DOHH2 (cell line): ENCODE measurements at regions not wholly inside any gene's neighbourhood (a gene's known extent, or its start where the extent isn't known, plus 50 kb on each side); places are given as distances from the start of the nearest gene placed in this dataset.

ENCODE experiments used
- H3F3A ChIP-seq: fragments of 200-600 bp; sonication (generic), shearing (Covaris generic); 2 replicates; pipeline ENCODE4 v1.6.0; 2016; ENCODE audit warnings: antibody characterized with exemption, mild to moderate bottlenecking; ENCODE audit not compliant: control insufficient read depth, insufficient read depth
- H3K27ac ChIP-seq: fragments of 200-600 bp; sonication (generic); 2 replicates; pipeline ENCODE4 v1.5.1; 2014; ENCODE audit warnings: low read depth, mild to moderate bottlenecking, low read length, moderate library complexity
- H3K27me3 ChIP-seq: fragments of 200-600 bp; sonication (generic); 2 replicates; pipeline ENCODE4 v1.6.1; 2014; ENCODE audit warnings: mild to moderate bottlenecking, low read length, mixed read lengths; ENCODE audit not compliant: control insufficient read depth
- H3K36me3 ChIP-seq: fragments of 200-600 bp; sonication (generic); 2 replicates; pipeline ENCODE4 v1.6.1; 2014; ENCODE audit warnings: mild to moderate bottlenecking, low read length, moderate library complexity, mixed read lengths; ENCODE audit not compliant: control insufficient read depth
- H3K4me1 ChIP-seq: fragments of 200-600 bp; sonication (generic); 2 replicates; pipeline ENCODE4 v1.6.1; 2014; ENCODE audit warnings: mild to moderate bottlenecking, low read length, mixed read lengths; ENCODE audit not compliant: control insufficient read depth
- H3K4me2 ChIP-seq: fragments of 200-600 bp; sonication (generic); 2 replicates; pipeline ENCODE4 v1.6.0; 2014; ENCODE audit warnings: mild to moderate bottlenecking, low read length, moderate library complexity
- H3K4me3 ChIP-seq: fragments of 200-600 bp; sonication (generic); 2 replicates; pipeline ENCODE4 v1.5.1; 2014; ENCODE audit warnings: mild to moderate bottlenecking, low read length, mixed read lengths
- H3K79me2 ChIP-seq: fragments of 200-600 bp; sonication (generic); 2 replicates; pipeline ENCODE4 v1.6.1; 2014; ENCODE audit warnings: mild to moderate bottlenecking, low read length, mixed read lengths; ENCODE audit not compliant: control insufficient read depth
- H3K9me2 ChIP-seq: fragments of 200-600 bp; sonication (generic); replicated peaks from 2 replicates; pipeline ENCODE4 v1.6.1; 2014; ENCODE audit warnings: mild to moderate bottlenecking, low read length, mixed read lengths; ENCODE audit not compliant: control insufficient read depth
- H3K9me3 ChIP-seq: fragments of 200-600 bp; sonication (generic); 2 replicates; pipeline ENCODE4 v1.6.1; 2014; ENCODE audit warnings: antibody characterized with exemption, low read length, mixed read lengths; ENCODE audit not compliant: control insufficient read depth, insufficient read depth
- H4K20me1 ChIP-seq: fragments of 200-600 bp; sonication (generic); 2 replicates; pipeline ENCODE4 v1.6.0; 2014; ENCODE audit warnings: low read depth, mild to moderate bottlenecking, antibody characterized with exemption, low read length, moderate library complexity; ENCODE audit not compliant: control insufficient read depth, insufficient read depth
- CTCF ChIP-seq: fragments of 200-600 bp; sonication (generic); IDR thresholded peaks from one replicate; pipeline ENCODE4 v1.5.1; 2014; ENCODE audit warnings: antibody characterized with exemption, mild to moderate bottlenecking, low read depth, low read length; ENCODE audit not compliant: poor library complexity, severe bottlenecking
- EZH2phosphoT487 ChIP-seq: fragments of 200-600 bp; sonication (generic); IDR thresholded peaks from 2 replicates; pipeline ENCODE4 v1.6.1; 2017; ENCODE audit warnings: borderline replicate concordance, mild to moderate bottlenecking, antibody characterized with exemption, low read length, moderate library complexity, mixed read lengths

DNA sequence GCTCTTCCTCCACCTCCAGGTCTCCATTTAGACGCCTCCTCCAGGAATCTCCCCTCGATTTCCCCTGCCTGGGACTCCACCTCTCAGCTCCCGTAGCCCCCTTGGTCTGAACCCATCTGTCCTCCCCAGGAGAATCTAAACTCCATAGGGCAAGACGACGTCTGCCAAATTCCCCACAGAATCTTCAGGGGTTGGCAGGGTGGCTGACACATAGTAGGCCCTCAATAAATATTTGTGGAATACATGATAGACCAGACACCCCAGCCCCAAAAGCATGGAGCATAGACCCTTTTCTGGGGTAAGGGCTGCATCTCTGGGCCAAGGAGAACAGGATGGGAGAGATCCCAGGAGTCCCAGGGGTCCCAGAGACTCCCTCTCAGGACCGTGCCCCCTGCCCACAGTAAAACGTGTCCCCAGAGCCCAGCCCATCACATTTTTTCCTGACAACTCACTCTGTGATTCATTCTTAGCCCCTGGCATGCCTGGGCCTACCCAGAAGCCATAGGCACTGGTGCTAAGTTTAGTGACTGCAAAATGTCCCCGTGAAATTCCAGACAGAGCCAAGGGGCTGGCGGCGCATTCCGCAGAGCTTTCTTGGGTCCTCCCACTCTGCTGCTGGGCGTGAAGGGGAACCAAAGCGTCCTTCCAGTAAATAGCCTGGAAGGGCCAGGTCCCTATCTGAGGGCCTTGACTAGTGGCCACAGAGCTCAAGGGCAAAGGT is 78.0 kb upstream of the SLC6A6 start:
- no peaks in the 10 kb centered on the region for H3F3A ChIP-seq
- H3K79me2 ChIP-seq = no peaks in the 10 kb centered on the region
- no peak overlapping the region for H3K27ac ChIP-seq
- no peak for TF ChIP-seq CTCF
- H3K9me2 ChIP-seq = no peaks in the 10 kb centered on the region
- H3K4me3 ChIP-seq = no peak overlapping the region
- peaks cover 12% of the 10 kb centered on the region for H3K27me3 ChIP-seq
- no peaks in the 10 kb centered on the region for H4K20me1 ChIP-seq
- no peak overlapping the region for H3K4me2 ChIP-seq
- H3K4me1 ChIP-seq = peaks cover 13% of the 10 kb centered on the region
- peaks cover 2% of the 10 kb centered on the region; the same call in 1 of the 2 replicates for H3K9me3 ChIP-seq
- H3K36me3 ChIP-seq = no peaks in the 10 kb centered on the region

DNA sequence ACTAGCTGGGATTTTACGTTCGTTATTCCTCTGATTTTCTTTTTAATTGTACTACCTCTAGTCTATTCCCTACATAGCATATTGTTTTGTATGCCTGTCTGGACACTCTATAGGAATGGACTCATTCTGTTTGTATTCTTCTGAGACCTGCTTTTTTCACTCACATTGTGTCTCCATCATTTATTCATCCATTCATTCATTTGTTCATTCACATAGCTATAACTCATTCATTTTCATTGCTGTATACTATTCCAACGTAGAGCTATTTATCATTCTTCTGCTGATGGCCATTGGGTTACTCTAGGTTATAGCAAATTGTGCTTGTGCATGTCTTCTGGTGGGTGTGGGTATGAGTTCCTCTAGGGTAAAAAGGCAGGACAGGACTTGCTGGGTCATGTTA is 74.0 kb upstream of the SLC6A6 start:
- H3K4me2 ChIP-seq = no peak overlapping the region
- peaks cover 5% of the 10 kb centered on the region for H3K4me1 ChIP-seq
- H3K27ac ChIP-seq = no peak overlapping the region
- H3K9me2 ChIP-seq = no peaks in the 10 kb centered on the region
- TF ChIP-seq EZH2phosphoT487 (no peak), CTCF (no peak)
- H4K20me1 ChIP-seq = no peaks in the 10 kb centered on the region
- no peaks in the 10 kb centered on the region for H3K36me3 ChIP-seq
- no peaks in the 10 kb centered on the region for H3K9me3 ChIP-seq
- H3K79me2 ChIP-seq = no peaks in the 10 kb centered on the region
- no peaks in the 10 kb centered on the region for H3F3A ChIP-seq
- no peak overlapping the region for H3K4me3 ChIP-seq
- peaks cover 12% of the 10 kb centered on the region for H3K27me3 ChIP-seq

GRCh38 chr3:14329116-14329830 is 73.1 kb upstream of the SLC6A6 start:
- Histone ChIP-seq H3K9me3 (no peaks in the 10 kb centered on the region), H3K27ac (no peak overlapping the region), H3K4me1 (peaks cover 5% of the 10 kb centered on the region), H3K27me3 (peaks cover 8% of the 10 kb centered on the region), H4K20me1 (no peaks in the 10 kb centered on the region), H3K36me3 (no peaks in the 10 kb centered on the region), H3K79me2 (no peaks in the 10 kb centered on the region), H3K9me2 (no peaks in the 10 kb centered on the region), H3K4me2 (no peak overlapping the region), H3F3A (no peaks in the 10 kb centered on the region), H3K4me3 (no peak overlapping the region)
- no peak for TF ChIP-seq EZH2phosphoT487
- no peak for TF ChIP-seq CTCF
